K562 (cell line): ENCODE measurements at regions not wholly inside any gene's neighbourhood (a gene's known extent, or its start where the extent isn't known, plus 50 kb on each side); places are given as distances from the start of the nearest gene placed in this dataset.

Experiments
- ATAC-seq: fragments of 200-7000 bp; cut with Tn5 transposase; 3 replicates; pipeline ENCODE4 v1.9.1; 2020; ENCODE audit warnings: moderate library complexity
- BruUV-seq: library from RNA; stranded (reverse); fragments of 400-500 nt; replicated peaks from 2 replicates; lab custom pipeline; 2021; lab: Mats Ljungman, UMichigan
- CTCF ChIA-PET: fragments of 300-600 bp; formaldehyde crosslinking; extraction: SDS; loops from one replicate; lab custom pipeline; 2021; ENCODE audit warnings: low intra/inter-chr PET ratio; lab: Yijun Ruan, JAX
- POLR2A ChIA-PET: fragments of 300-600, 350-650 bp; sonication (Branson Sonifier 250); formaldehyde crosslinking; extraction: SDS; loops from one replicate; lab custom pipeline; 2021; ENCODE audit warnings: antibody characterized with exemption, inconsistent platforms; lab: Yijun Ruan, JAX
- DNase-seq, 4 experiments: peaks; one replicate each; pipeline versions ENCODE4 v3.0.0 to v3.0.0-alpha.2; 2011 to 2018; ENCODE audit warnings: low spot score in 3 of 4, mixed read lengths in 3 of 4; ENCODE audit errors: extremely low read depth in 1 of 4
- FAIRE-seq: peaks from 2 replicates; lab custom pipeline; 2011; peaks lifted over from hg19 to GRCh38; lab: Jason Lieb, UNC
- H2AFZ ChIP-seq: 2 replicates; pipeline ENCODE4 v1.6.0; 2011; ENCODE audit warnings: low read depth, low read length, control low read depth, inconsistent platforms
- H3K27ac ChIP-seq: fragments of 200-600 bp; 3 replicates; pipeline ENCODE4 v1.8.0; 2011; ENCODE audit warnings: low read depth, mild to moderate bottlenecking, control low read depth, inconsistent platforms, low read length, moderate library complexity, mixed read lengths; ENCODE audit errors: extremely low read depth
- H3K27me3 ChIP-seq, 2 experiments: fragments of 300-600 bp in 1 of 2; 2 replicates in 1 of 2; 3 replicates in 1 of 2; pipeline versions ENCODE4 v1.6.0 to v1.8.0; 2011; ENCODE audit warnings: inconsistent platforms in 2 of 2, low read length in 2 of 2, mild to moderate bottlenecking in 1 of 2, mixed read lengths in 1 of 2, moderate library complexity in 1 of 2; ENCODE audit not compliant: control insufficient read depth in 2 of 2, insufficient read depth in 2 of 2
- H3K36me3 ChIP-seq: fragments of 300-600 bp; 3 replicates; pipeline ENCODE4 v1.8.0; 2011; ENCODE audit warnings: mild to moderate bottlenecking, low read length, inconsistent platforms; ENCODE audit not compliant: control insufficient read depth, insufficient read depth
- H3K4me1 ChIP-seq, 2 experiments: fragments of 200-600 bp in 1 of 2; replicated peaks in 1 of 2; 2 replicates in 1 of 2; 3 replicates in 1 of 2; pipeline versions ENCODE4 v1.5.1 to v1.8.0; 2011; ENCODE audit warnings: inconsistent platforms in 2 of 2, low read length in 2 of 2, mild to moderate bottlenecking in 1 of 2, mixed read lengths in 1 of 2, moderate library complexity in 1 of 2; ENCODE audit not compliant: control insufficient read depth in 2 of 2, insufficient read depth in 2 of 2
- H3K4me2 ChIP-seq: 2 replicates; pipeline ENCODE4 v1.6.1; 2011; ENCODE audit warnings: low read length, control low read depth, inconsistent platforms, mixed read lengths; ENCODE audit not compliant: insufficient read depth
- H3K4me3 ChIP-seq: fragments of 200-600 bp; sonication (generic), shearing (Covaris generic); 2 replicates; pipeline ENCODE4 v1.5.1; 2016; ENCODE audit warnings: control low read depth, inconsistent platforms
- H3K79me2 ChIP-seq: fragments of 200-600 bp; 3 replicates; pipeline ENCODE4 v1.8.0; 2011; ENCODE audit warnings: low read length, inconsistent platforms; ENCODE audit not compliant: control insufficient read depth, insufficient read depth
- H3K9ac ChIP-seq, 2 experiments: 2 replicates each; pipeline versions ENCODE4 v1.6.0 to v1.6.1; 2011; ENCODE audit warnings: low read depth in 2 of 2, low read length in 2 of 2, control low read depth in 1 of 2, inconsistent platforms in 1 of 2, mild to moderate bottlenecking in 1 of 2, mixed read lengths in 1 of 2; ENCODE audit not compliant: insufficient read depth in 1 of 2
- H3K9me1 ChIP-seq: one replicate; pipeline ENCODE4 v1.6.0; 2011; ENCODE audit warnings: inconsistent platforms, mild to moderate bottlenecking, low read length, moderate library complexity; ENCODE audit not compliant: control insufficient read depth, insufficient read depth
- H3K9me3 ChIP-seq: replicated peaks from 2 replicates; pipeline ENCODE4 v1.5.1; 2011; ENCODE audit warnings: low read depth, low read length, inconsistent platforms; ENCODE audit not compliant: control insufficient read depth, insufficient read depth
- H4K20me1 ChIP-seq: replicated peaks from 2 replicates; pipeline ENCODE4 v1.6.1; 2011; ENCODE audit warnings: low read length, inconsistent platforms, mixed read lengths; ENCODE audit not compliant: control insufficient read depth, insufficient read depth
- ADNP ChIP-seq: fragments of 200-800 bp; sonication (Bioruptor generic); IDR thresholded peaks from 2 replicates; pipeline ENCODE4 v1.6.1; 2016; ENCODE audit warnings: missing genetic modification characterization, missing compliant biosample characterization
- BCOR ChIP-seq: fragments of 450-650 bp; IDR thresholded peaks from 2 replicates; pipeline ENCODE4 v1.6.1; 2016
- ETV6 ChIP-seq, 3 experiments: fragments of 150-350 bp in 1 of 3; sonication (generic) in 1 of 3; formaldehyde crosslinking in 1 of 3; IDR thresholded peaks; 2 replicates each; pipeline versions ENCODE4 v1.6.1 to v1.8.0; 2014 to 2022; ENCODE audit warnings: borderline replicate concordance in 2 of 3, low read depth in 2 of 3, antibody characterized with exemption in 1 of 3, low read length in 1 of 3, mild to moderate bottlenecking in 1 of 3, missing genetic modification reagents in 1 of 3
- GMEB1 ChIP-seq: fragments of 250-450 bp; sonication (Bioruptor Pico); IDR thresholded peaks from 2 replicates; pipeline ENCODE4 v1.4.0; 2020; ENCODE audit warnings: mild to moderate bottlenecking
- MLX ChIP-seq, 2 experiments: fragments of 450-650 bp in 1 of 2; sonication (generic) in 1 of 2; formaldehyde crosslinking; conservative IDR thresholded peaks; 2 replicates each; pipeline versions ENCODE4 v1.4.0 to v1.8.1; 2020 to 2022; ENCODE audit warnings: mild to moderate bottlenecking in 1 of 2, missing genetic modification reagents in 1 of 2
- NFE2L1 ChIP-seq: fragments of 450-650 bp; IDR thresholded peaks from 2 replicates; pipeline ENCODE4 v1.6.1; 2016; ENCODE audit warnings: missing genetic modification characterization, low read depth, mild to moderate bottlenecking, missing compliant biosample characterization, moderate library complexity, borderline replicate concordance
- SMAD4 ChIP-seq: fragments of 250-450 bp; sonication (Bioruptor Pico); conservative IDR thresholded peaks from 2 replicates; pipeline ENCODE4 v1.8.0; 2021; ENCODE audit warnings: inconsistent platforms, mild to moderate bottlenecking, moderate library complexity
- SREBF2 ChIP-seq: sonication (generic); formaldehyde crosslinking; IDR thresholded peaks from 2 replicates; pipeline ENCODE4 v1.4.0; 2020; ENCODE audit warnings: mild to moderate bottlenecking, missing genetic modification reagents
- TEAD1 ChIP-seq, 2 experiments: fragments of 450-650 bp in 1 of 2; sonication (generic) in 1 of 2; formaldehyde crosslinking; IDR thresholded peaks; 2 replicates each; pipeline versions ENCODE4 v1.4.0 to v1.8.0; 2020 to 2022; ENCODE audit warnings: mild to moderate bottlenecking in 2 of 2, missing genetic modification reagents in 1 of 2
- TRIM28 ChIP-seq: fragments of 450-650 bp; IDR thresholded peaks from 2 replicates; pipeline ENCODE4 v1.6.1; 2017
- ZBTB2 ChIP-seq: fragments of 450-650 bp; IDR thresholded peaks from 2 replicates; pipeline ENCODE4 v1.6.1; 2016; ENCODE audit warnings: antibody characterized with exemption
- ZBTB8A ChIP-seq: fragments of 450-650 bp; IDR thresholded peaks from 2 replicates; pipeline ENCODE4 v1.6.1; 2018; ENCODE audit warnings: mild to moderate bottlenecking, moderate library complexity; ENCODE audit not compliant: partially characterized antibody
- ZFX ChIP-seq: sonication (generic); formaldehyde crosslinking; IDR thresholded peaks from 2 replicates; pipeline ENCODE4 v1.8.0; 2022; ENCODE audit warnings: mild to moderate bottlenecking, missing genetic modification reagents, moderate library complexity
- ZNF134 ChIP-seq: fragments of 250-450 bp; sonication (Bioruptor Pico); conservative IDR thresholded peaks from 2 replicates; pipeline ENCODE4 v1.4.0; 2020
- ZNF224 ChIP-seq: sonication (generic); formaldehyde crosslinking; IDR thresholded peaks from 2 replicates; pipeline ENCODE4 v1.8.0; 2022; ENCODE audit warnings: mild to moderate bottlenecking, missing genetic modification reagents
- ZNF668 ChIP-seq: fragments of 250-450 bp; sonication (Bioruptor Pico); IDR thresholded peaks from 2 replicates; pipeline ENCODE4 v1.8.0; 2022; ENCODE audit warnings: mild to moderate bottlenecking, inconsistent platforms
- WGBS: fragments of 100-300 bp; shearing (Covaris generic); methylation state at CpG from one replicate; pipeline ENCODE4 v1.1.6; 2016; ENCODE audit warnings: low coverage, mixed read lengths; ENCODE audit not compliant: insufficient coverage; ENCODE audit errors: missing lambda C conversion rate; 5-methylcytosine and 5-hydroxymethylcytosine counted together
- in situ Hi-C: fragments of 300-500 bp; cut with MboI; formaldehyde crosslinking; loops from 4 replicates; pipeline ENCODE4 v1.15.0; 2018; ENCODE audit warnings: inconsistent platforms, mixed read lengths
- intact Hi-C: fragments of 100-400 bp; cut with micrococcal nuclease; formaldehyde crosslinking; loops from 2 replicates; pipeline ENCODE4 v1.14.2; 2022

- H3K9me3 ChIP-seq, result no peaks in the 10 kb centered on the region
- no TSS peak for BruUV-seq
- no peak overlapping the region for H2AFZ ChIP-seq
- TF ChIP-seq NFE2L1 (tag), result no peak
- no peak for TF ChIP-seq ZBTB2
- no peak for TF ChIP-seq ZNF668
- no peak for TF ChIP-seq TEAD1 (CRISPR knock-in tag; IDR thresholded peaks at IDR 0.05)
- TF ChIP-seq TRIM28, result no peak
- TF ChIP-seq GMEB1, result no peak
- no peak for TF ChIP-seq SREBF2 (CRISPR knock-in tag)
- TF ChIP-seq ZNF224 (CRISPR knock-in tag), result no peak
- no peak for TF ChIP-seq ZBTB8A
- no peak for TF ChIP-seq SMAD4 (CRISPR knock-in tag)
- TF ChIP-seq MLX (CRISPR knock-in tag; conservative IDR thresholded peaks at IDR 0.05), result no peak
- TF ChIP-seq ZNF134 (CRISPR knock-in tag), result no peak
- TF ChIP-seq ETV6 (IDR thresholded peaks at IDR 0.05; ENCODE audit: borderline replicate concordance in 1 of 2, low read depth in 2 of 2, low read length in 1 of 2), result no peak
- no peak for TF ChIP-seq ETV6 (CRISPR knock-in tag; IDR thresholded peaks at IDR 0.05; ENCODE audit: borderline replicate concordance)
- TF ChIP-seq ADNP (tag), result no peak
- TF ChIP-seq ZFX, result no peak
- TF ChIP-seq BCOR, result no peak
- no peaks in the 10 kb centered on the region for H3K9me1 ChIP-seq
- ChIA-PET CTCF (interaction anchor here (0.7 kb wide), 1 partner anchor 12 kb away, joined by 3 read pairs; no protein-coding TSS in a partner anchor), POLR2A (no interaction called here)
- no peaks in the 10 kb centered on the region for H4K20me1 ChIP-seq
- FAIRE-seq, result no peak
- no peak overlapping the region for H3K9ac ChIP-seq
- in situ Hi-C loops, result loop anchor here (25.0 kb wide), 1 partner anchor 524 kb away; no protein-coding TSS in a partner anchor
- no peaks in the 10 kb centered on the region for H3K36me3 ChIP-seq
- intact Hi-C loops, result no loop called here
- 0% methylated on average over 2 of the region's 2 CpGs for WGBS
- H3K4me1 ChIP-seq, result no peaks in the 10 kb centered on the region
- H3K4me2 ChIP-seq, result no peak overlapping the region
- no peaks in the 10 kb centered on the region for H3K79me2 ChIP-seq
- peaks cover 3 to 6% of the 10 kb centered on the region in 2 experiments; a peak in 2 of 5 replicates for H3K27me3 ChIP-seq
- ATAC-seq, result no peak
- DNase-seq, result no peak
- H3K4me3 ChIP-seq, result no peak overlapping the region
- H3K27ac ChIP-seq, result no peak overlapping the region
These were observed 51.5 kb upstream of the TMEM170B start for GRCh38 chr6:11486051-11486450.
